CD4-positive, alpha-beta T cell (primary cell): ENCODE measurements at regions not wholly inside any gene's neighbourhood (a gene's known extent, or its start where the extent isn't known, plus 50 kb on each side); places are given as distances from the start of the nearest gene placed in this dataset.
"Not testable (repeated sequence)": the region's sequence is repeated elsewhere in the genome, so short reads cannot be mapped to it uniquely, and the experiment has no call there.

Experiments
- ATAC-seq: fragments of 200-7000 bp; cut with Tn5 transposase; one replicate; pipeline ENCODE4 v1.10.0; 2022; ENCODE audit warnings: mild to moderate bottlenecking; ENCODE audit not compliant: poor library complexity
- CTCF ChIA-PET: fragments of 350-600 bp; sonication (Branson Sonifier 250); formaldehyde crosslinking; loops from one replicate; lab custom pipeline; 2021; ENCODE audit warnings: antibody characterized with exemption, inconsistent platforms; lab: Charles Lee
- POLR2A ChIA-PET: fragments of 350-600 bp; sonication (Branson Sonifier 250); formaldehyde crosslinking; loops from one replicate; lab custom pipeline; 2021; ENCODE audit warnings: antibody characterized with exemption, inconsistent platforms; lab: Charles Lee
- DNase-seq, 14 experiments: peaks; one replicate each; pipeline ENCODE4 v3.0.0-alpha.2; 2013 to 2020; ENCODE audit warnings: mixed read lengths in 2 of 14
- H3K27ac ChIP-seq, 2 donors: one replicate each; pipeline versions ENCODE4 v1.5.1 to v1.7.0; 2013; ENCODE audit warnings: low read length in 2 of 2, low read depth in 1 of 2, mild to moderate bottlenecking in 1 of 2
- H3K27me3 ChIP-seq, 2 experiments: 1 replicate in 1 of 2; 2 replicates in 1 of 2; pipeline versions ENCODE4 v1.6.1 to v1.7.0; 2013; ENCODE audit warnings: low read length in 2 of 2, control low read depth in 1 of 2, mild to moderate bottlenecking in 1 of 2, moderate library complexity in 1 of 2; ENCODE audit not compliant: insufficient read depth in 2 of 2, control insufficient read depth in 1 of 2
- H3K36me3 ChIP-seq: one replicate; pipeline ENCODE4 v1.6.1; 2013; ENCODE audit warnings: low read length, control low read depth; ENCODE audit not compliant: insufficient read depth
- H3K4me1 ChIP-seq: one replicate; pipeline ENCODE4 v1.6.1; 2013; ENCODE audit warnings: low read length, control low read depth; ENCODE audit not compliant: insufficient read depth
- H3K4me3 ChIP-seq: one replicate; pipeline ENCODE4 v1.5.1; 2013; ENCODE audit warnings: mild to moderate bottlenecking, low read length, moderate library complexity
- H3K9me3 ChIP-seq, 2 experiments: 1 replicate in 1 of 2; 2 replicates in 1 of 2; pipeline versions ENCODE4 v1.6.1 to v1.7.0; 2013; ENCODE audit warnings: low read length in 2 of 2, mild to moderate bottlenecking in 2 of 2, control low read depth in 1 of 2, moderate library complexity in 1 of 2; ENCODE audit not compliant: control insufficient read depth in 1 of 2, insufficient read depth in 1 of 2
- H3K27ac Mint-ChIP-seq: one replicate; pipeline ENCODE4 v1.8.0; 2020; ENCODE audit warnings: mixed read lengths
- H3K27me3 Mint-ChIP-seq: one replicate; pipeline ENCODE4 v1.8.0; 2021; ENCODE audit warnings: mixed read lengths
- H3K36me3 Mint-ChIP-seq: one replicate; pipeline ENCODE4 v1.8.0; 2021; ENCODE audit warnings: low read depth, mixed read lengths
- H3K4me1 Mint-ChIP-seq: one replicate; pipeline ENCODE4 v1.8.0; 2021; ENCODE audit warnings: low read depth, mixed read lengths
- H3K4me3 Mint-ChIP-seq: one replicate; pipeline ENCODE4 v1.8.0; 2020; ENCODE audit warnings: mild to moderate bottlenecking, mixed read lengths
- H3K9me3 Mint-ChIP-seq: one replicate; pipeline ENCODE4 v1.8.0; 2020; ENCODE audit warnings: mixed read lengths
- intact Hi-C, 2 experiments: fragments of 100-400 bp; cut with DNase I in 1 of 2; cut with micrococcal nuclease in 1 of 2; formaldehyde crosslinking; loops; one replicate each; pipeline versions ENCODE4 v1.15.1 to v1.9.0; 2023 to 2025; cut with DNase I, micrococcal nuclease
- TF ChIP-seq, protein P1 (sequence below): fragments of 200-600 bp; IDR thresholded peaks from one replicate; pipeline ENCODE4 v1.8.0; 2022; ENCODE audit warnings: antibody characterized with exemption, mild to moderate bottlenecking

GRCh38 chr10:94251568-94251967 is 111.2 kb downstream of the NOC3L start:
- Histone ChIP-seq H3K9me3 (no peaks in the 10 kb centered on the region), H3K4me3 (no peak overlapping the region), H3K36me3 (no peaks in the 10 kb centered on the region), H3K27me3 (no peaks in the 10 kb centered on the region), H3K4me1 (no peaks in the 10 kb centered on the region), H3K27ac (no peak overlapping the region)
- ATAC-seq (no peak), DNase-seq (no peak)
- intact Hi-C loops: no loop called here
- Mint-ChIP-seq H3K4me1 (no peaks in the 10 kb centered on the region), H3K36me3 (no peaks in the 10 kb centered on the region), H3K27me3 (peaks cover 52% of the 10 kb centered on the region), H3K27ac (no peak overlapping the region), H3K9me3 (no peaks in the 10 kb centered on the region), H3K4me3 (no peak overlapping the region)
- TF ChIP-seq, protein P1, sequence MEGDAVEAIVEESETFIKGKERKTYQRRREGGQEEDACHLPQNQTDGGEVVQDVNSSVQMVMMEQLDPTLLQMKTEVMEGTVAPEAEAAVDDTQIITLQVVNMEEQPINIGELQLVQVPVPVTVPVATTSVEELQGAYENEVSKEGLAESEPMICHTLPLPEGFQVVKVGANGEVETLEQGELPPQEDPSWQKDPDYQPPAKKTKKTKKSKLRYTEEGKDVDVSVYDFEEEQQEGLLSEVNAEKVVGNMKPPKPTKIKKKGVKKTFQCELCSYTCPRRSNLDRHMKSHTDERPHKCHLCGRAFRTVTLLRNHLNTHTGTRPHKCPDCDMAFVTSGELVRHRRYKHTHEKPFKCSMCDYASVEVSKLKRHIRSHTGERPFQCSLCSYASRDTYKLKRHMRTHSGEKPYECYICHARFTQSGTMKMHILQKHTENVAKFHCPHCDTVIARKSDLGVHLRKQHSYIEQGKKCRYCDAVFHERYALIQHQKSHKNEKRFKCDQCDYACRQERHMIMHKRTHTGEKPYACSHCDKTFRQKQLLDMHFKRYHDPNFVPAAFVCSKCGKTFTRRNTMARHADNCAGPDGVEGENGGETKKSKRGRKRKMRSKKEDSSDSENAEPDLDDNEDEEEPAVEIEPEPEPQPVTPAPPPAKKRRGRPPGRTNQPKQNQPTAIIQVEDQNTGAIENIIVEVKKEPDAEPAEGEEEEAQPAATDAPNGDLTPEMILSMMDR: no peak
- ChIA-PET CTCF (no interaction called here), POLR2A (no interaction called here)

- intact Hi-C loops, H3K9me3 ChIP-seq, H3K36me3 Mint-ChIP-seq, H3K4me1 ChIP-seq, H3K4me1 Mint-ChIP-seq, ATAC-seq, H3K27ac ChIP-seq, H3K27me3 ChIP-seq, POLR2A ChIA-PET, H3K4me3 Mint-ChIP-seq, DNase-seq, H3K9me3 Mint-ChIP-seq, H3K36me3 ChIP-seq, H3K4me3 ChIP-seq, H3K27ac Mint-ChIP-seq, CTCF ChIA-PET: not testable (repeated sequence)
- peaks cover 40% of the 10 kb centered on the region for H3K27me3 Mint-ChIP-seq
Observed at GRCh38 chr10:94257407-94257806, 105.3 kb downstream of the NOC3L start.

- no peak for ATAC-seq
- TF ChIP-seq, protein P1: no peak
- Histone ChIP-seq H3K4me1 (no peaks in the 10 kb centered on the region), H3K36me3 (no peaks in the 10 kb centered on the region), H3K27ac (no peak overlapping the region), H3K4me3 (no peak overlapping the region), H3K27me3 (no peaks in the 10 kb centered on the region), H3K9me3 (no peaks in the 10 kb centered on the region)
- Mint-ChIP-seq H3K27me3 (peaks cover 32% of the 10 kb centered on the region), H3K27ac (no peak overlapping the region), H3K9me3 (no peaks in the 10 kb centered on the region), H3K4me3 (no peak overlapping the region), H3K4me1 (no peaks in the 10 kb centered on the region), H3K36me3 (no peaks in the 10 kb centered on the region)
- intact Hi-C loops: no loop called here
- no peak for DNase-seq
- POLR2A ChIA-PET: no interaction called here
- CTCF ChIA-PET: no interaction called here
Observed at GRCh38 chr10:94260455-94260854, 102.3 kb downstream of the NOC3L start.

GRCh38 chr10:94264085-94264484 is 98.7 kb downstream of the NOC3L start:
- TF ChIP-seq, protein P1: no peak
- no peaks in the 10 kb centered on the region for H3K9me3 Mint-ChIP-seq
- Histone ChIP-seq H3K27me3 (peaks cover 0 to 8% of the 10 kb centered on the region in 2 experiments), H3K4me3 (no peak overlapping the region), H3K27ac (no peak overlapping the region), H3K4me1 (no peaks in the 10 kb centered on the region), H3K36me3 (no peaks in the 10 kb centered on the region), H3K9me3 (no peaks in the 10 kb centered on the region)
- no peak overlapping the region for H3K27ac Mint-ChIP-seq
- no peaks in the 10 kb centered on the region for H3K4me1 Mint-ChIP-seq
- DNase-seq (no peak), ATAC-seq (no peak)
- no peak overlapping the region for H3K4me3 Mint-ChIP-seq
- H3K27me3 Mint-ChIP-seq: peaks cover 36% of the 10 kb centered on the region
- ChIA-PET POLR2A (no interaction called here), CTCF (no interaction called here)
- H3K36me3 Mint-ChIP-seq: no peaks in the 10 kb centered on the region
- intact Hi-C loops: no loop called here
